EL (cell line): ENCODE measurements at regions not wholly inside any gene's neighbourhood (a gene's known extent, or its start where the extent isn't known, plus 50 kb on each side); places are given as distances from the start of the nearest gene placed in this dataset.

Source experiments
- DNase-seq: peaks from one replicate; pipeline ENCODE4 v3.0.0-alpha.2; 2016

- no peak for DNase-seq
Measured at GRCh38 chr20:58087562-58087858, 140.9 kb downstream of the ANKRD60 start.

- DNase-seq = peak; percentile 48
Measured at GRCh38 chr20:58086763-58087561, 141.5 kb downstream of the ANKRD60 start.

GRCh38 chr20:58084966-58085365, 143.5 kb downstream of the ANKRD60 start:
- DNase-seq = no peak

- DNase-seq = no peak
Measured at GRCh38 chr20:58084566-58084965, 143.9 kb downstream of the ANKRD60 start.

GRCh38 chr20:58081846-58082245, 146.6 kb downstream of the ANKRD60 start:
- DNase-seq = peak; percentile 53

- peak; percentile 49 for DNase-seq
Measured at GRCh38 chr20:58078741-58079522, 149.5 kb downstream of the ANKRD60 start.

GRCh38 chr20:58077282-58077681, 151.2 kb downstream of the ANKRD60 start:
- DNase-seq = no peak

GRCh38 chr20:58076405-58076804, 152.0 kb downstream of the ANKRD60 start:
- no peak for DNase-seq

- DNase-seq = no peak
Measured at GRCh38 chr20:58075586-58076345, 152.7 kb downstream of the ANKRD60 start.

GRCh38 chr20:58073945-58074856, 154.3 kb downstream of the ANKRD60 start:
- DNase-seq = peak; percentile 64

GRCh38 chr20:58072695-58073671, 155.5 kb downstream of the ANKRD60 start:
- no peak for DNase-seq

GRCh38 chr20:58071991-58072390, 156.5 kb downstream of the ANKRD60 start:
- no peak for DNase-seq

- no peak for DNase-seq
Measured at GRCh38 chr20:58071298-58071697, 157.2 kb downstream of the ANKRD60 start.

GRCh38 chr20:58070664-58071196, 157.7 kb downstream of the ANKRD60 start:
- no peak for DNase-seq

GRCh38 chr20:58069796-58070663, 158.4 kb downstream of the ANKRD60 start:
- no peak for DNase-seq

- DNase-seq = no peak
Measured at GRCh38 chr20:58069207-58069606, 159.2 kb downstream of the ANKRD60 start.

- no peak for DNase-seq
Measured at GRCh38 chr20:58065508-58066361, 162.7 kb downstream of the ANKRD60 start.

- no peak for DNase-seq
Measured at GRCh38 chr20:58064411-58065010, 163.9 kb downstream of the ANKRD60 start.

GRCh38 chr20:58059260-58059544, 169.3 kb downstream of the ANKRD60 start:
- DNase-seq = no peak
